Heart left ventricle (tissue), 13 donors: ENCODE measurements at regions not wholly inside any gene's neighbourhood (a gene's known extent, or its start where the extent isn't known, plus 50 kb on each side); places are given as distances from the start of the nearest gene placed in this dataset.

Experiments
- POLR2A ChIP-seq, 2 donors: fragments of 450-650 bp; IDR thresholded peaks; one replicate each; pipeline ENCODE4 v1.6.1; 2017; ENCODE audit warnings: antibody characterized with exemption in 2 of 2, mild to moderate bottlenecking in 2 of 2, moderate library complexity in 2 of 2
- TF ChIP-seq, protein P1 (sequence below), 12 donors: fragments of 200-600 bp; sonication (generic) in 4 of 12; IDR thresholded peaks; one replicate each; pipeline versions ENCODE4 v1.5.0 to v1.8.0; 2018 to 2022; ENCODE audit warnings: antibody characterized with exemption in 12 of 12, mild to moderate bottlenecking in 5 of 12
- donor health status: ischemic (EF 13 %, LVEDD 7.1; RV severe dilation, severe dysfunction).
- donor health status: DM: no; HTN: yes; CAD: no.
- donor health status: DM: no; HTN: no; CAD: no.
- donor health status: ischemic (EF 25% LVEDD 6.9; RV normal size, moderate dysfunction).
- donor health status: ischemic (EF 25% LVEDD 5.7; RV mildly dilated, moderate dysfunction).
- donor health status: ischemic (EF 35%, LVEDD 5.7; RV mildly dilated, moderate dysfunction).
- donor health status: nonischemic (EF 11% LVEDD 7.7; RV severe dilation, severe dysfunction).
- donor health status: DM: yes; HTN: yes; CAD: no.
- donor health status: PGD.
- donor health status: ischemic (EF 29% LVEDD 5.4; RV normal size, mild dysfunction).
- donor health status: nonischemic (EF 23%, LVEDD 6.1; RV moderate dilation, normal function).

DNA sequence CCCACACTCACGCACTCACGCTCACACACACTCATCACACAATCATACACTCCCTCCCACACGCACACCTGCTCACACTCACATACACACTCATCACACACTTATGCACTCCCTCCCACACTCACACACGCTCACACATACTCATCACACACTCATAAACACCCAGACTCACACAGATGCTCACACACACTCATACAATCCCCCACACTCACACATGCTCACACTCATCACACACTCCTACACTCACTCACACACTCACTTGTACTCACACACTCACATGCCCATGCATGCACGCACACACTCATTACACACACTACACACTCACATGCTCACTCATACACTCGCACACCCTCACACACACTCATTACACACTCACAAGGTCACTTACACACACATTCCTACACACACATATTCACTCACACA is 131.1 kb upstream of the PDE10A start:
- TF ChIP-seq, protein P1, sequence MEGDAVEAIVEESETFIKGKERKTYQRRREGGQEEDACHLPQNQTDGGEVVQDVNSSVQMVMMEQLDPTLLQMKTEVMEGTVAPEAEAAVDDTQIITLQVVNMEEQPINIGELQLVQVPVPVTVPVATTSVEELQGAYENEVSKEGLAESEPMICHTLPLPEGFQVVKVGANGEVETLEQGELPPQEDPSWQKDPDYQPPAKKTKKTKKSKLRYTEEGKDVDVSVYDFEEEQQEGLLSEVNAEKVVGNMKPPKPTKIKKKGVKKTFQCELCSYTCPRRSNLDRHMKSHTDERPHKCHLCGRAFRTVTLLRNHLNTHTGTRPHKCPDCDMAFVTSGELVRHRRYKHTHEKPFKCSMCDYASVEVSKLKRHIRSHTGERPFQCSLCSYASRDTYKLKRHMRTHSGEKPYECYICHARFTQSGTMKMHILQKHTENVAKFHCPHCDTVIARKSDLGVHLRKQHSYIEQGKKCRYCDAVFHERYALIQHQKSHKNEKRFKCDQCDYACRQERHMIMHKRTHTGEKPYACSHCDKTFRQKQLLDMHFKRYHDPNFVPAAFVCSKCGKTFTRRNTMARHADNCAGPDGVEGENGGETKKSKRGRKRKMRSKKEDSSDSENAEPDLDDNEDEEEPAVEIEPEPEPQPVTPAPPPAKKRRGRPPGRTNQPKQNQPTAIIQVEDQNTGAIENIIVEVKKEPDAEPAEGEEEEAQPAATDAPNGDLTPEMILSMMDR (IDR thresholded peaks at IDR 0.05), result no peak
- no peak for TF ChIP-seq POLR2A (IDR thresholded peaks at IDR 0.05)
